Activated CD4-positive, alpha-beta T cell treated with anti-CD3 and anti-CD28 coated beads, Interleukin-2, amount 10 ng/mL, durations not matched to agents 24 days and 14 days (primary cell): ENCODE measurements at regions not wholly inside any gene's neighbourhood (a gene's known extent, or its start where the extent isn't known, plus 50 kb on each side); places are given as distances from the start of the nearest gene placed in this dataset.
"Not testable (repeated sequence)": the region's sequence is repeated elsewhere in the genome, so short reads cannot be mapped to it uniquely, and the experiment has no call there.

ENCODE experiments used
- DNase-seq: peaks from one replicate; pipeline ENCODE4 v3.0.0; 2022
- H3K27ac Mint-ChIP-seq: one replicate; pipeline ENCODE4 v1.8.0; 2022; ENCODE audit warnings: mild to moderate bottlenecking, mixed read lengths
- H3K27me3 Mint-ChIP-seq: one replicate; pipeline ENCODE4 v1.8.0; 2022; ENCODE audit warnings: mixed read lengths
- H3K36me3 Mint-ChIP-seq: one replicate; pipeline ENCODE4 v1.8.0; 2022; ENCODE audit warnings: low read depth, mild to moderate bottlenecking, mixed read lengths
- H3K4me1 Mint-ChIP-seq: one replicate; pipeline ENCODE4 v1.8.0; 2021; ENCODE audit warnings: mixed read lengths
- H3K4me3 Mint-ChIP-seq: one replicate; pipeline ENCODE4 v1.8.0; 2022; ENCODE audit warnings: mild to moderate bottlenecking, moderate library complexity, mixed read lengths
- H3K9me3 Mint-ChIP-seq: one replicate; pipeline ENCODE4 v1.8.0; 2021; ENCODE audit warnings: mixed read lengths
- intact Hi-C: fragments of 100-400 bp; cut with micrococcal nuclease; formaldehyde crosslinking; loops from one replicate; pipeline ENCODE4 v1.15.1; 2023

GRCh38 chr9:7739595-7739994, 60.0 kb downstream of the DMAC1 start:
- no peak overlapping the region for H3K4me3 Mint-ChIP-seq
- H3K9me3 Mint-ChIP-seq: peaks cover 11% of the 10 kb centered on the region
- no peaks in the 10 kb centered on the region for H3K36me3 Mint-ChIP-seq
- H3K27me3 Mint-ChIP-seq: peaks cover 6% of the 10 kb centered on the region
- no peak overlapping the region for H3K27ac Mint-ChIP-seq
- H3K4me1 Mint-ChIP-seq: no peaks in the 10 kb centered on the region
- no peak for DNase-seq
- intact Hi-C loops: no loop called here

DNA sequence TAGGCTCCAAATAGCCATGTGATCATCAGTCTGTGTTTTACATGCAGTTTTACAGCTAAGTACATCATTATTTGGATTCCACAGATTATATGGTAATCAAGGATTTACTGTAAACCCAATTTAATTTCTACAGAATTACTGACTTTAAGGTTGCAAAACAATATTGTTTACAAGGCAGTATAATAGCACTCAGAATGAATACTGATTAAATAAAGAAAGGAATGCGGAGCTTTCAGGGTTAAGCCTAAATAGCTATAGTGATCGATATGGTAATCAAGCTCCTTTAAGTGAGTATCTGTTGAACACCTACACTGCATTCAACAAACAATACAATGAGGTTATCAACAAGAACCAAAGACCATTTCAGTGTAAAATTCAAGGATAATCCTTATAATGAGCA, 64.3 kb downstream of the DMAC1 start:
- no peak for DNase-seq
- H3K9me3 Mint-ChIP-seq: peaks cover 4% of the 10 kb centered on the region
- no peak overlapping the region for H3K4me3 Mint-ChIP-seq
- no peak overlapping the region for H3K27ac Mint-ChIP-seq
- H3K36me3 Mint-ChIP-seq: no peaks in the 10 kb centered on the region
- H3K27me3 Mint-ChIP-seq: peaks cover 4% of the 10 kb centered on the region
- H3K4me1 Mint-ChIP-seq: no peaks in the 10 kb centered on the region
- intact Hi-C loops: no loop called here

GRCh38 chr9:7730164-7730445, 69.5 kb downstream of the DMAC1 start:
- intact Hi-C loops: no loop called here
- Mint-ChIP-seq H3K9me3 (peaks cover 4% of the 10 kb centered on the region), H3K36me3 (no peaks in the 10 kb centered on the region), H3K4me3 (no peak overlapping the region), H3K27me3 (peaks cover 1% of the 10 kb centered on the region), H3K4me1 (no peaks in the 10 kb centered on the region), H3K27ac (no peak overlapping the region)
- no peak for DNase-seq

DNA sequence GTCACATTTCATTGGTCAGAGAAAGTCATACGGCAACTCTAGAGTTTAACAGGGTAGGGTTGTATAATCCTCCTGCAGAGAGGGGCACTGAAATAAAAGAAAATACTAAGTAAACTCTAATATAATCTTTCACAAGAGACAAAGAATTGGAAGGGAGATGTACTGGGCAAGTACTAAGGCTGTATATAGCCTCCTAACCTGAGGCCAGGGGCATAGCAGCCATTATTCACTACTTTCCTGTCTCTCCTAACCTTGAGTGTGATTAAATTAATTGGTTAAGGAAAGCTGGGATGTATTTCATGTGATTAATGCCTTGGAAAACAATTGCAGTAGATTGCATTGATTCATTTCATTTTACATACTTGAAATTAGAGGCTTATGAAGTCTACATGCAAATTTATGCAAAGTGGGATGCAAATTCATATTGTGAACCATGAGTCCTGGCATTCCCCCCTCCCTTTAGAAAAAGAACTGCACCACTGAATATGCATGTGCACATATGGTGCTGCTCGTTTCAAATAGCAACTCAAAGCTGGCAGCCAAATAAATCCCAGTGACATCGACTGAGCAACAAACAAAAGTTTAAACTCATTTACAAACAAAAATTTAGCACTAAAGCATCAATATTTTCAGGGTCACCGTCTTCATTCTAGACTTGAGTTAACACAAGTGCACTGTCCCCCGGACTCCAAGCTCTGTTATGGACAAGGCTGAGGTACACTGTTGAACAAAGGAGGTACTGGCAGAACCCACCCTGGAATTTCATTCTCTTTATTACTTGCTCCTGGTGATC, 70.0 kb downstream of the DMAC1 start:
- peaks cover 4% of the 10 kb centered on the region for H3K9me3 Mint-ChIP-seq
- H3K27me3 Mint-ChIP-seq: peaks cover 1% of the 10 kb centered on the region
- no peak overlapping the region for H3K27ac Mint-ChIP-seq
- H3K4me3 Mint-ChIP-seq: no peak overlapping the region
- DNase-seq: no peak
- intact Hi-C loops: no loop called here
- H3K4me1 Mint-ChIP-seq: no peaks in the 10 kb centered on the region
- H3K36me3 Mint-ChIP-seq: no peaks in the 10 kb centered on the region

DNA sequence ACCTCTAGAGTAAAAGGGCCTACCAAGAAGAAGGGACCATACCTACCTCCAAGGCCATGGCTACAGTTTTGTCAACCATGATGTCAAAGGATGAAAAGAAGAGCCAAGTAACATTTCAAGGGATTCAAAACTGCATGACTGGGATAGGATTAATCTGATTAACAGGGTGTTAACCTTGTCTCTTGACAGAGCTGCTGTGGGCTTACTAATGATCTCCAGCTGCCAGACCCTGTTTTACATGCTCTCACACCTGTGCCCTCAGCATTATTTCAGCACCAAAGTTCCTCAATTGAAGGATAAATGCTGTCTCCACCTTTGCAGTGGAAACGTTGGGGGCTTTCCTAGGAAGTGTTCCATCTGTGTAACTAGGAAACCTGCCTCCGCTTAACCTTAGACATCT, 78.3 kb downstream of the DMAC1 start:
- H3K27me3 Mint-ChIP-seq: no peaks in the 10 kb centered on the region

DNA sequence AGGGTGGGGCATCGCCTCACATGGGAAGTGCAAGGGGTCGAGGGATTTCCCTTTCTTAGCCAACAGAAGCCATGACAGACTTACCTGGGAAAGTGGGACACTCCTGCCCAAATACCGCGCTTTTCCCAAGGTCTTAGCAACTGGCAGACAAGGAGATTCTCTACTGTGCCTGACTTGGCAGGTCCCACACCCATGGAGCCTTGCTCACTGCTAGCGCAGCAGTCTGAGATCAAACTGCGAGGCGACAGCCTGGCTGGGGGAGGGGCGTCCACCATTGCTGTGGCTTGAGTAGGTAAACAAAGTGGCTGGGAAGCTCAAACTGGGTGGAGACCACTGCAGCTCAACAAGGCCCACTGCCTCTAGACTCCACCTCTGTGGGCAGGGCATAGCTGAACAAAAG, 86.5 kb downstream of the DMAC1 start:
- intact Hi-C loops: not testable (repeated sequence)

More for the DNA sequence above, 78.3 kb downstream of the DMAC1 start:
- H3K36me3 Mint-ChIP-seq: no peaks in the 10 kb centered on the region
- DNase-seq: no peak
- intact Hi-C loops: no loop called here
- no peaks in the 10 kb centered on the region for H3K4me1 Mint-ChIP-seq
- no peak overlapping the region for H3K27ac Mint-ChIP-seq
- peaks cover 6% of the 10 kb centered on the region for H3K9me3 Mint-ChIP-seq
- no peak overlapping the region for H3K4me3 Mint-ChIP-seq

GRCh38 chr9:7710686-7711085, 88.9 kb downstream of the DMAC1 start:
- Mint-ChIP-seq H3K27ac (no peak overlapping the region), H3K9me3 (peaks cover 12% of the 10 kb centered on the region), H3K36me3 (no peaks in the 10 kb centered on the region), H3K27me3 (no peaks in the 10 kb centered on the region), H3K4me3 (no peak overlapping the region), H3K4me1 (no peaks in the 10 kb centered on the region)
- intact Hi-C loops: no loop called here
- DNase-seq: no peak

More for the DNA sequence above, 86.5 kb downstream of the DMAC1 start:
- not testable (repeated sequence) for DNase-seq, H3K27me3 Mint-ChIP-seq, H3K36me3 Mint-ChIP-seq, H3K27ac Mint-ChIP-seq, H3K4me3 Mint-ChIP-seq, H3K4me1 Mint-ChIP-seq
- H3K9me3 Mint-ChIP-seq: peaks cover 17% of the 10 kb centered on the region

GRCh38 chr9:7707934-7708333, 91.6 kb downstream of the DMAC1 start:
- H3K27me3 Mint-ChIP-seq: no peaks in the 10 kb centered on the region
- peaks cover 15% of the 10 kb centered on the region for H3K9me3 Mint-ChIP-seq
- H3K4me1 Mint-ChIP-seq: no peaks in the 10 kb centered on the region
- H3K27ac Mint-ChIP-seq: no peak overlapping the region
- no peak overlapping the region for H3K4me3 Mint-ChIP-seq
- H3K36me3 Mint-ChIP-seq: no peaks in the 10 kb centered on the region
- no peak for DNase-seq
- intact Hi-C loops: no loop called here

GRCh38 chr9:7704543-7704942, 95.0 kb downstream of the DMAC1 start:
- H3K27me3 Mint-ChIP-seq: no peaks in the 10 kb centered on the region
- H3K27ac Mint-ChIP-seq: no peak overlapping the region

GRCh38 chr9:7691909-7692308, 107.7 kb downstream of the DMAC1 start:
- H3K4me1 Mint-ChIP-seq: no peaks in the 10 kb centered on the region
- H3K36me3 Mint-ChIP-seq: no peaks in the 10 kb centered on the region
- no peaks in the 10 kb centered on the region for H3K27me3 Mint-ChIP-seq
- H3K27ac Mint-ChIP-seq: no peak overlapping the region
- intact Hi-C loops: no loop called here
- no peak overlapping the region for H3K4me3 Mint-ChIP-seq
- DNase-seq: no peak
- H3K9me3 Mint-ChIP-seq: peaks cover 12% of the 10 kb centered on the region

More at GRCh38 chr9:7704543-7704942, 95.0 kb downstream of the DMAC1 start:
- intact Hi-C loops: no loop called here
- no peak overlapping the region for H3K4me3 Mint-ChIP-seq
- no peaks in the 10 kb centered on the region for H3K36me3 Mint-ChIP-seq
- peaks cover 11% of the 10 kb centered on the region for H3K9me3 Mint-ChIP-seq
- H3K4me1 Mint-ChIP-seq: no peaks in the 10 kb centered on the region
- no peak for DNase-seq

DNA sequence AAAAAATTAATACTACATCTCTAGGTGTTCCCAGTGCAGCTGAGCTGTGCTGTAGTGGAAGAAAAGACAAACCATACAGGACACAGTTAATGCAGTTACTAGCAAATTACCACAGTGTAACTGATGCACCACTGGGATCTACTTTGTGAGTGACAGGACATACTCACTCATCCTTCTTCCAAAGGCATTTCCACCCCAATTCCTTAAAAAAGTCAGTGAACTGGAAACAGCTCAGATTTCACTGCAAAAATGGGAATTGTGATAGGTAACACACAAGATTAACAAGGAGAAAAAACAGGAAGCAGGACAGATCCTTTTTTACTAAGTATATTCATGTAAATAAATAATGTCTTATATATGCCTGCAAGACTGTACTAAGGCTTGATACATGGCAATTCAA, 109.6 kb downstream of the DMAC1 start:
- no peak for DNase-seq
- no peak overlapping the region for H3K4me3 Mint-ChIP-seq
- H3K9me3 Mint-ChIP-seq: peaks cover 12% of the 10 kb centered on the region
- H3K27ac Mint-ChIP-seq: no peak overlapping the region
- no peaks in the 10 kb centered on the region for H3K27me3 Mint-ChIP-seq
- intact Hi-C loops: no loop called here
- no peaks in the 10 kb centered on the region for H3K4me1 Mint-ChIP-seq
- no peaks in the 10 kb centered on the region for H3K36me3 Mint-ChIP-seq

DNA sequence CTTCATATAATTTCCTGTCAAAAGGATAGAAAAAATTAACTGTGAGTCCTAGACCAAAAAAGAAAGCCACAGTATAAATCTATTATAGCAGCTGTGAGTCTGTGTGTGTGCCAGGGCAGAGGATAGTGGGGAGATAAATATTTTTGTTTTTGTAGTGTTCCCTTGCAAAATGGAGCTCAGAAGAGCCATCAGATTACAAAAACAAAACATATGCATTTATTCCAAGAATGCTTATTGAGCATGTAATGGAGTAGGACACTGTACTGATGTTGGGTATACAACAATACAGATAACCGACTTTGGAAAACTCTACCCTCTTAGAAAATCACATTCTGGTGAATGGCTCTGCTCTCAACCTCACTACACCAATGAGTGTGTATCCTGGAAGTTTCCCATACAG, 111.0 kb downstream of the DMAC1 start:
- Mint-ChIP-seq H3K4me3 (no peak overlapping the region), H3K4me1 (no peaks in the 10 kb centered on the region), H3K36me3 (no peaks in the 10 kb centered on the region), H3K9me3 (peaks cover 11% of the 10 kb centered on the region), H3K27me3 (no peaks in the 10 kb centered on the region), H3K27ac (no peak overlapping the region)
- no peak for DNase-seq
- intact Hi-C loops: loop anchor here (10.0 kb wide), 1 partner anchor 56 kb away; no protein-coding TSS in a partner anchor

GRCh38 chr9:7676609-7677156, 122.9 kb downstream of the DMAC1 start:
- Mint-ChIP-seq H3K9me3 (peaks cover 3% of the 10 kb centered on the region), H3K27ac (no peak overlapping the region), H3K4me3 (no peak overlapping the region), H3K4me1 (no peaks in the 10 kb centered on the region), H3K36me3 (no peaks in the 10 kb centered on the region), H3K27me3 (no peaks in the 10 kb centered on the region)
- intact Hi-C loops: no loop called here
- DNase-seq: no peak

DNA sequence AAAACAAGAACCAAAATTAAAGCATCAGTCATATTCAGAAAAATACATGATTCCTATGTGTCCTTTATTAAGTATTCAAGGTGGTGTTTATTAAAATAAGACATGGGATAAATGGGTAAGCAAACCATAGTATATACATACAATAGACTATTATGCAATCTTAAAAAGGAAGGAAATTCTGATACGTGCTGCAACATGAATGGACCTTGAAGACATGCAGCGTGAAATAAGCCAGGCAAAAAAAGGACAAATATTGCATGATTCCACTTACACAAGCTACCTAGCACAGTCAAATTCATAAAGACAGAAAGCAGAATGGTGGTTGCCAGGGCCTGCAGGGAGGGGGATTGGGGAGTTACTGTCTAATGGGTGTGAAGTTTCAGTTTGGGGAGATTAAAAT, 127.7 kb downstream of the DMAC1 start:
- no peak overlapping the region for H3K4me3 Mint-ChIP-seq
- no peaks in the 10 kb centered on the region for H3K36me3 Mint-ChIP-seq
- no peak for DNase-seq
- intact Hi-C loops: no loop called here
- no peak overlapping the region for H3K27ac Mint-ChIP-seq
- H3K9me3 Mint-ChIP-seq: no peaks in the 10 kb centered on the region
- H3K4me1 Mint-ChIP-seq: no peaks in the 10 kb centered on the region
- peaks cover 2% of the 10 kb centered on the region for H3K27me3 Mint-ChIP-seq

DNA sequence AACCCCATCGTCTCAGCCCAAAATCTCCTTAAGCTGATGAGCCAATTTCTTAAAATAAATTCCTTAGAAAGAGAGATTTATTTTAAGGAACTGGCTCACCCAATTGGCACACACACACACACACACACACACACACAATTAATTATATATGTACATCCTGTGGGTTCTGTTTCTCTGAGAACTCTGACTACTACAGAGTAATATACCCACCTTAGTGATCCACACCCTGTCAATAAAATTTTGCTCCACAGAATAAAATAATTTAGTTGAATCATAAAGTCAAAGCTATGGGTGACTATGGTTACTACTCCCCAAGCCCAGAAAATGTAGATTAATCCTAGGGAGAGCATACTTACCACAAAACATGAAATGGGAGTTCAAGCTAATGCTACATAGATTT, 131.0 kb downstream of the DMAC1 start:
- H3K27me3 Mint-ChIP-seq: peaks cover 2% of the 10 kb centered on the region
- no peak for DNase-seq
- H3K4me3 Mint-ChIP-seq: no peak overlapping the region
- no peaks in the 10 kb centered on the region for H3K36me3 Mint-ChIP-seq
- intact Hi-C loops: no loop called here
- H3K27ac Mint-ChIP-seq: no peak overlapping the region
- no peaks in the 10 kb centered on the region for H3K4me1 Mint-ChIP-seq
- H3K9me3 Mint-ChIP-seq: no peaks in the 10 kb centered on the region
